SU-DHL-6 (cell line): ENCODE measurements at regions not wholly inside any gene's neighbourhood (a gene's known extent, or its start where the extent isn't known, plus 50 kb on each side); places are given as distances from the start of the nearest gene placed in this dataset.
"Not testable (repeated sequence)": the region's sequence is repeated elsewhere in the genome, so short reads cannot be mapped to it uniquely, and the experiment has no call there.

Experiments used
- H2AFZ ChIP-seq: fragments of 200-600 bp; sonication (generic); 2 replicates; pipeline ENCODE4 v1.6.1; 2014; ENCODE audit warnings: low read depth, mild to moderate bottlenecking, moderate library complexity, mixed read lengths, antibody characterized with exemption, low read length; ENCODE audit not compliant: severe bottlenecking
- H3F3A ChIP-seq: fragments of 200-600 bp; shearing (Covaris generic); 2 replicates; pipeline ENCODE4 v1.6.0; 2016; ENCODE audit warnings: antibody characterized with exemption, mild to moderate bottlenecking; ENCODE audit not compliant: insufficient read depth
- H3K27ac ChIP-seq: fragments of 200-600 bp; sonication (generic); 2 replicates; pipeline ENCODE4 v1.5.1; 2016; ENCODE audit warnings: low read depth, mild to moderate bottlenecking, low read length, moderate library complexity, mixed read lengths
- H3K27me3 ChIP-seq: fragments of 200-600 bp; sonication (generic), shearing (Covaris generic); 2 replicates; pipeline ENCODE4 v1.6.0; 2014; ENCODE audit warnings: mild to moderate bottlenecking, low read length
- H3K36me3 ChIP-seq: fragments of 200-600 bp; sonication (generic); 2 replicates; pipeline ENCODE4 v1.6.1; 2014; ENCODE audit warnings: mild to moderate bottlenecking, low read length, mixed read lengths
- H3K4me2 ChIP-seq: fragments of 300-600, 200-600 bp; shearing (Covaris generic), sonication (generic); 2 replicates; pipeline ENCODE4 v1.6.0; 2014; ENCODE audit warnings: low read length, low read depth, mild to moderate bottlenecking; ENCODE audit not compliant: poor library complexity, severe bottlenecking
- H3K4me3 ChIP-seq: fragments of 200-600 bp; sonication (generic); 2 replicates; pipeline ENCODE4 v1.5.1; 2014; ENCODE audit warnings: antibody characterized with exemption, low read length, mild to moderate bottlenecking, mixed read lengths; ENCODE audit not compliant: insufficient read depth, poor library complexity, severe bottlenecking
- H3K79me2 ChIP-seq: fragments of 200-600 bp; sonication (generic); 2 replicates; pipeline ENCODE4 v1.6.1; 2014; ENCODE audit warnings: mild to moderate bottlenecking, low read length, moderate library complexity; ENCODE audit not compliant: insufficient read depth
- H3K9ac ChIP-seq: fragments of 200-600 bp; sonication (generic); 2 replicates; pipeline ENCODE4 v1.7.0; 2014; ENCODE audit warnings: mild to moderate bottlenecking, low read length
- H3K9me2 ChIP-seq: fragments of 200-600 bp; sonication (generic); replicated peaks from 2 replicates; pipeline ENCODE4 v1.6.1; 2014; ENCODE audit warnings: low read length; ENCODE audit not compliant: insufficient read depth
- H3K9me3 ChIP-seq: fragments of 200-600 bp; sonication (generic); 2 replicates; pipeline ENCODE4 v1.6.1; 2014; ENCODE audit warnings: low read length, mixed read lengths; ENCODE audit not compliant: insufficient read depth
- H4K20me1 ChIP-seq: fragments of 200-600 bp; sonication (generic); 2 replicates; pipeline ENCODE4 v1.6.1; 2014; ENCODE audit warnings: low read depth, mild to moderate bottlenecking, antibody characterized with exemption, low read length, moderate library complexity, mixed read lengths
- CTCF ChIP-seq: fragments of 200-600 bp; sonication (generic); IDR thresholded peaks from one replicate; pipeline ENCODE4 v1.5.1; 2017; ENCODE audit warnings: antibody characterized with exemption, mild to moderate bottlenecking, low read length, moderate library complexity; ENCODE audit not compliant: insufficient read depth, poor library complexity, severe bottlenecking
- EZH2phosphoT487 ChIP-seq: fragments of 200-600 bp; sonication (generic), shearing (Covaris generic); conservative IDR thresholded peaks from 2 replicates; pipeline ENCODE4 v1.6.1; 2018; ENCODE audit warnings: mild to moderate bottlenecking, antibody characterized with exemption, low read length, moderate library complexity, mixed read lengths

- no peak overlapping the region for H3K27ac ChIP-seq
- no peaks in the 10 kb centered on the region for H4K20me1 ChIP-seq
- no peaks in the 10 kb centered on the region for H3K79me2 ChIP-seq
- no peaks in the 10 kb centered on the region for H3K9me3 ChIP-seq
- no peak overlapping the region for H2AFZ ChIP-seq
- no peaks in the 10 kb centered on the region for H3K27me3 ChIP-seq
- H3K9ac ChIP-seq, result no peak overlapping the region
- no peak for TF ChIP-seq CTCF
- no peak for TF ChIP-seq EZH2phosphoT487
- no peaks in the 10 kb centered on the region for H3K9me2 ChIP-seq
- no peak overlapping the region for H3K4me3 ChIP-seq
- H3K36me3 ChIP-seq, result no peaks in the 10 kb centered on the region
- no peak overlapping the region for H3K4me2 ChIP-seq
- H3F3A ChIP-seq, result no peaks in the 10 kb centered on the region
Measured at GRCh38 chr1:10918531-10918930, 93.9 kb upstream of the TARDBP start.

GRCh38 chr1:10920063-10920626 lies 92.3 kb upstream of the TARDBP start:
- Histone ChIP-seq H3K4me2 (no peak overlapping the region), H4K20me1 (no peaks in the 10 kb centered on the region), H3K79me2 (no peaks in the 10 kb centered on the region), H2AFZ (no peak overlapping the region), H3K27me3 (no peaks in the 10 kb centered on the region), H3K9me2 (no peaks in the 10 kb centered on the region), H3K27ac (no peak overlapping the region), H3K4me3 (no peak overlapping the region), H3K9ac (no peak overlapping the region), H3K9me3 (no peaks in the 10 kb centered on the region), H3F3A (no peaks in the 10 kb centered on the region), H3K36me3 (no peaks in the 10 kb centered on the region)
- TF ChIP-seq EZH2phosphoT487 (no peak), CTCF (no peak)

GRCh38 chr1:10922315-10923060 lies 90.0 kb upstream of the TARDBP start:
- not testable (repeated sequence) for H3K9me3 ChIP-seq, H3K4me2 ChIP-seq, H2AFZ ChIP-seq, H4K20me1 ChIP-seq, H3K27ac ChIP-seq, H3K27me3 ChIP-seq, H3K4me3 ChIP-seq, H3K79me2 ChIP-seq, H3K36me3 ChIP-seq, H3K9me2 ChIP-seq, H3F3A ChIP-seq, H3K9ac ChIP-seq

- H3K4me2 ChIP-seq, result no peak overlapping the region
- H3K79me2 ChIP-seq, result no peaks in the 10 kb centered on the region
- no peak for TF ChIP-seq EZH2phosphoT487
- H3K36me3 ChIP-seq, result no peaks in the 10 kb centered on the region
- no peaks in the 10 kb centered on the region for H3K9me2 ChIP-seq
- no peaks in the 10 kb centered on the region for H3F3A ChIP-seq
- H2AFZ ChIP-seq, result no peak overlapping the region
- H3K27ac ChIP-seq, result no peak overlapping the region
- no peaks in the 10 kb centered on the region for H4K20me1 ChIP-seq
- H3K9ac ChIP-seq, result no peak overlapping the region
- no peaks in the 10 kb centered on the region for H3K27me3 ChIP-seq
- no peak overlapping the region for H3K4me3 ChIP-seq
- peaks cover 8% of the 10 kb centered on the region; the same call in 1 of the 2 replicates for H3K9me3 ChIP-seq
Measured at GRCh38 chr1:10924030-10924429, 88.4 kb upstream of the TARDBP start.
